ENCODE measurements at regions not wholly inside any gene's neighbourhood (a gene's known extent, or its start where the extent isn't known, plus 50 kb on each side); places are given as distances from the start of the nearest gene placed in this dataset.

GRCh38 chr17:77651988-77652387 lies 306.5 kb upstream of the TNRC6C start:
- TF ChIP-seq CEBPB (IDR thresholded peaks at IDR 0.05): no peak
- no peak for TF ChIP-seq EP300 (IDR thresholded peaks at IDR 0.05; ENCODE audit: borderline replicate concordance)
- TF ChIP-seq REST (IDR thresholded peaks at IDR 0.05; ENCODE audit: low read depth): no peak
- TF ChIP-seq EGR1 (IDR thresholded peaks at IDR 0.05): no peak
- TF ChIP-seq FOXM1 (IDR thresholded peaks at IDR 0.05; ENCODE audit: borderline replicate concordance, low read depth): no peak
- TF ChIP-seq TEAD4 (IDR thresholded peaks at IDR 0.05): no peak
- TF ChIP-seq MAX (IDR thresholded peaks at IDR 0.05): no peak
- no peak for TF ChIP-seq CREB1 (IDR thresholded peaks at IDR 0.05; ENCODE audit: low read depth)
- TF ChIP-seq YY1 (IDR thresholded peaks at IDR 0.05; ENCODE audit: low read depth): no peak
- no peak for TF ChIP-seq USF1 (IDR thresholded peaks at IDR 0.05)
- TF ChIP-seq RAD21 (IDR thresholded peaks at IDR 0.05; ENCODE audit: low read depth): no peak
- TF ChIP-seq TCF12 (IDR thresholded peaks at IDR 0.05; ENCODE audit: low read depth): no peak
- TF ChIP-seq TAF1 (IDR thresholded peaks at IDR 0.05; ENCODE audit: low read depth): no peak
- TF ChIP-seq ZBTB7A (IDR thresholded peaks at IDR 0.05; ENCODE audit: low read depth): no peak
- TF ChIP-seq NFIC (IDR thresholded peaks at IDR 0.05): no peak

- TF ChIP-seq EGR1 (IDR thresholded peaks at IDR 0.05) (no peak), EP300 (IDR thresholded peaks at IDR 0.05; ENCODE audit: borderline replicate concordance) (no peak), FOXM1 (IDR thresholded peaks at IDR 0.05; ENCODE audit: borderline replicate concordance, low read depth) (no peak), NFIC (IDR thresholded peaks at IDR 0.05) (no peak), TAF1 (IDR thresholded peaks at IDR 0.05; ENCODE audit: low read depth) (no peak), USF1 (IDR thresholded peaks at IDR 0.05) (no peak), TCF12 (IDR thresholded peaks at IDR 0.05; ENCODE audit: low read depth) (no peak), YY1 (IDR thresholded peaks at IDR 0.05; ENCODE audit: low read depth) (no peak), REST (IDR thresholded peaks at IDR 0.05; ENCODE audit: low read depth) (no peak), CEBPB (IDR thresholded peaks at IDR 0.05) (no peak)
These were observed 304.2 kb upstream of the TNRC6C start for GRCh38 chr17:77654296-77654695.

- TF ChIP-seq USF1 (IDR thresholded peaks at IDR 0.05) (no peak), FOXM1 (IDR thresholded peaks at IDR 0.05; ENCODE audit: borderline replicate concordance, low read depth) (no peak), CREB1 (IDR thresholded peaks at IDR 0.05; ENCODE audit: low read depth) (no peak), NFIC (IDR thresholded peaks at IDR 0.05) (no peak), EGR1 (IDR thresholded peaks at IDR 0.05) (no peak), RAD21 (IDR thresholded peaks at IDR 0.05; ENCODE audit: low read depth) (no peak), TCF12 (IDR thresholded peaks at IDR 0.05; ENCODE audit: low read depth) (no peak), TEAD4 (IDR thresholded peaks at IDR 0.05) (no peak), MAX (IDR thresholded peaks at IDR 0.05) (no peak)
These were observed 303.7 kb upstream of the TNRC6C start for GRCh38 chr17:77654850-77655249.

- TF ChIP-seq TCF12 (IDR thresholded peaks at IDR 0.05; ENCODE audit: low read depth): no peak
- no peak for TF ChIP-seq TEAD4 (IDR thresholded peaks at IDR 0.05)
- no peak for TF ChIP-seq RAD21 (IDR thresholded peaks at IDR 0.05; ENCODE audit: low read depth)
- TF ChIP-seq CREB1 (IDR thresholded peaks at IDR 0.05; ENCODE audit: low read depth): no peak
- TF ChIP-seq TAF1 (IDR thresholded peaks at IDR 0.05; ENCODE audit: low read depth): no peak
- no peak for TF ChIP-seq CEBPB (IDR thresholded peaks at IDR 0.05)
- no peak for TF ChIP-seq NFIC (IDR thresholded peaks at IDR 0.05)
- no peak for TF ChIP-seq FOXM1 (IDR thresholded peaks at IDR 0.05; ENCODE audit: borderline replicate concordance, low read depth)
- no peak for TF ChIP-seq MAX (IDR thresholded peaks at IDR 0.05)
- TF ChIP-seq ZBTB7A (IDR thresholded peaks at IDR 0.05; ENCODE audit: low read depth): no peak
- no peak for TF ChIP-seq YY1 (IDR thresholded peaks at IDR 0.05; ENCODE audit: low read depth)
- no peak for TF ChIP-seq EGR1 (IDR thresholded peaks at IDR 0.05)
- no peak for TF ChIP-seq REST (IDR thresholded peaks at IDR 0.05; ENCODE audit: low read depth)
- TF ChIP-seq USF1 (IDR thresholded peaks at IDR 0.05): no peak
- TF ChIP-seq EP300 (IDR thresholded peaks at IDR 0.05; ENCODE audit: borderline replicate concordance): no peak
These were observed 302.4 kb upstream of the TNRC6C start for GRCh38 chr17:77656054-77656453.

All from Ishikawa (cell line).